Naive thymus-derived CD4-positive, alpha-beta T cell (primary cell): ENCODE measurements at regions not wholly inside any gene's neighbourhood (a gene's known extent, or its start where the extent isn't known, plus 50 kb on each side); places are given as distances from the start of the nearest gene placed in this dataset.

ENCODE experiments used
- ATAC-seq: fragments of 150-1000 bp; cut with Tn5 transposase; 2 replicates; pipeline ENCODE4 v1.10.0; 2021; ENCODE audit warnings: mild to moderate bottlenecking, moderate library complexity
- CTCF ChIA-PET: fragments of 350-600 bp; sonication (Branson Sonifier 250); formaldehyde crosslinking; loops from one replicate; lab custom pipeline; 2021; ENCODE audit warnings: antibody characterized with exemption; lab: Charles Lee
- POLR2A ChIA-PET: fragments of 350-600 bp; sonication (Branson Sonifier 250); formaldehyde crosslinking; loops from one replicate; lab custom pipeline; 2021; ENCODE audit warnings: antibody characterized with exemption, inconsistent platforms; lab: Charles Lee
- DNase-seq, 9 donors: peaks; one replicate each; pipeline versions ENCODE4 v3.0.0 to v3.0.0-alpha.2; 2020 to 2022; ENCODE audit warnings: mixed read lengths in 1 of 9
- H3K27ac ChIP-seq: one replicate; pipeline ENCODE4 v1.7.0; 2013; ENCODE audit warnings: mild to moderate bottlenecking, low read depth, low read length, moderate library complexity
- H3K27me3 ChIP-seq, 2 donors: one replicate each; pipeline ENCODE4 v1.7.0; 2013; ENCODE audit warnings: low read length in 2 of 2, mild to moderate bottlenecking in 2 of 2, moderate library complexity in 2 of 2; ENCODE audit not compliant: control insufficient read depth in 2 of 2, insufficient read depth in 2 of 2
- H3K36me3 ChIP-seq, 3 experiments: 1 replicate in 2 of 3; 2 replicates in 1 of 3; pipeline ENCODE4 v1.7.0; 2013; ENCODE audit warnings: low read length in 3 of 3, mild to moderate bottlenecking in 3 of 3, moderate library complexity in 1 of 3; ENCODE audit not compliant: insufficient read depth in 3 of 3, control insufficient read depth in 2 of 3
- H3K4me1 ChIP-seq, 2 donors: one replicate each; pipeline ENCODE4 v1.7.0; 2013; ENCODE audit warnings: low read length in 2 of 2, mild to moderate bottlenecking in 2 of 2, moderate library complexity in 1 of 2; ENCODE audit not compliant: control insufficient read depth in 2 of 2, insufficient read depth in 2 of 2
- H3K4me3 ChIP-seq: 2 replicates; pipeline ENCODE4 v1.7.0; 2013; ENCODE audit warnings: mild to moderate bottlenecking, low read length
- H3K9me3 ChIP-seq, 3 experiments: 1 replicate in 2 of 3; 2 replicates in 1 of 3; pipeline ENCODE4 v1.7.0; 2013; ENCODE audit warnings: low read length in 3 of 3; ENCODE audit not compliant: control insufficient read depth in 2 of 3
- H3K27ac Mint-ChIP-seq, 9 donors: one replicate each; pipeline ENCODE4 v1.8.0; 2020 to 2022; ENCODE audit warnings: mixed read lengths in 9 of 9, mild to moderate bottlenecking in 8 of 9, moderate library complexity in 5 of 9, inconsistent platforms in 2 of 9
- H3K27me3 Mint-ChIP-seq, 5 donors: one replicate each; pipeline ENCODE4 v1.8.0; 2021 to 2022; ENCODE audit warnings: mixed read lengths in 5 of 5, mild to moderate bottlenecking in 1 of 5
- H3K36me3 Mint-ChIP-seq, 5 donors: one replicate each; pipeline ENCODE4 v1.8.0; 2020 to 2022; ENCODE audit warnings: mixed read lengths in 5 of 5, mild to moderate bottlenecking in 3 of 5, inconsistent platforms in 1 of 5
- H3K4me1 Mint-ChIP-seq, 7 donors: one replicate each; pipeline ENCODE4 v1.8.0; 2020 to 2022; ENCODE audit warnings: mixed read lengths in 7 of 7, mild to moderate bottlenecking in 3 of 7, inconsistent platforms in 1 of 7
- H3K4me3 Mint-ChIP-seq, 10 donors: one replicate each; pipeline ENCODE4 v1.8.0; 2020 to 2022; ENCODE audit warnings: mild to moderate bottlenecking in 10 of 10, mixed read lengths in 10 of 10, moderate library complexity in 6 of 10, inconsistent platforms in 2 of 10
- H3K9me3 Mint-ChIP-seq, 11 donors: one replicate each; pipeline ENCODE4 v1.8.0; 2020 to 2022; ENCODE audit warnings: mixed read lengths in 11 of 11, mild to moderate bottlenecking in 4 of 11, inconsistent platforms in 1 of 11, moderate library complexity in 1 of 11
- intact Hi-C, 2 donors: fragments of 100-400 bp; cut with micrococcal nuclease; formaldehyde crosslinking; loops; one replicate each; pipeline ENCODE4 v1.15.1; 2023

DNA sequence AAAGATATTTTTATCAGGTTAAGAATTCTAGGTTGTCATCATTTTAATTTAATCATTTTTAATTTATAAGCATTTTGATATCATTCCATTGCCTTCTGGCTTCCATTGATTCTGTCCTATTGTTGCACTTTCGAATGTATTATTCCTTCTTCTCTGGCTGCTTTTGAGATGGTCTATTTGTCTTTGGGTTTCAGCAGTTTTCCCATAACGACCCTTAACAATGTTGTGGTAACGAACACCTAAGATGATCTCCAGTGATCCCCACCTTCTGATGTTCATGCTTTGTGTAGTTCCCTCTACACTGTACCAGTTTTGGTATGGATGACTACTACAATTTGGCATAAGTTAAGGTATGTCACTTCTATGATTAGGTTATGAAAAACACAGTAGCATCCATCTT is 59.9 kb downstream of the MINAR1 start:
- Mint-ChIP-seq H3K9me3 (peaks cover 0 to 12% (median 2%) of the 10 kb centered on the region in 11 donors), H3K27ac (no peak overlapping the region), H3K4me1 (no peaks in the 10 kb centered on the region), H3K4me3 (no peak overlapping the region), H3K36me3 (peaks cover 0 to 5% (median 0%) of the 10 kb centered on the region in 5 donors), H3K27me3 (peaks cover 3 to 33% (median 27%) of the 10 kb centered on the region in 5 donors)
- intact Hi-C loops: no loop called here
- CTCF ChIA-PET: no interaction called here
- Histone ChIP-seq H3K27me3 (no peaks in the 10 kb centered on the region), H3K27ac (no peak overlapping the region), H3K4me3 (no peak overlapping the region), H3K36me3 (no peaks in the 10 kb centered on the region), H3K4me1 (no peaks in the 10 kb centered on the region), H3K9me3 (no peaks in the 10 kb centered on the region)
- POLR2A ChIA-PET: no interaction called here
- no peak for DNase-seq
- ATAC-seq: no peak

DNA sequence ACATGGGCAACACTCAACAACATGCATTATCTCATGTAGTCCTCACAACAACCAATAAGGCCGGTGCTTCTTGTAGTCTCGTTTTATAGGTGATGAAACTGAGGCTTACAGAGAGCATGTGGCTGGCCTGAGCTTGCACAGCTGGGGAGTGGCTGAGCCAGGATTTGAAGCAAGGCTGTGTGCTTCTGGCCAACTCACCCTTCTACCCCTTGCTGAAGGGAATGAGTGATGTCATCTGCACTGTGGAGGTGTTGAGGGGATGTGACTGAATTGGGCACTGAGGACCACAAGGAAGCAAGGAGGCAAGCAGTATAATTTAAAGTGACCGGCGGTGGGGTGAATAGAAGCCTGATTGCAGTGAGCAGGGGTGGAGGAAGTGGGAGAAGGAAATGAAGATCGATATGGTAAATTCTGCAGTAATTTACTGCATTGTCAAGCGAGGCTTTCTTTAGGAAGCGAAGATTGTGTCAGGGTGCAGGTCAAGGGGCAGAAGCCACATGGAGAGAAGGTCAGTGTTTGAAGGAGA is 62.3 kb downstream of the MINAR1 start:
- Mint-ChIP-seq H3K9me3 (peaks cover 0 to 11% (median 2%) of the 10 kb centered on the region in 11 donors), H3K27ac (no peak overlapping the region), H3K27me3 (peaks cover 7 to 39% (median 32%) of the 10 kb centered on the region in 5 donors), H3K4me1 (no peaks in the 10 kb centered on the region), H3K36me3 (peaks cover 0 to 5% (median 0%) of the 10 kb centered on the region in 5 donors), H3K4me3 (no peak overlapping the region)
- DNase-seq: no peak
- Histone ChIP-seq H3K4me3 (no peak overlapping the region), H3K27me3 (no peaks in the 10 kb centered on the region), H3K9me3 (no peaks in the 10 kb centered on the region), H3K4me1 (no peaks in the 10 kb centered on the region), H3K27ac (no peak overlapping the region), H3K36me3 (no peaks in the 10 kb centered on the region)
- ChIA-PET CTCF (no interaction called here), POLR2A (no interaction called here)
- ATAC-seq: no peak
- intact Hi-C loops: no loop called here

DNA sequence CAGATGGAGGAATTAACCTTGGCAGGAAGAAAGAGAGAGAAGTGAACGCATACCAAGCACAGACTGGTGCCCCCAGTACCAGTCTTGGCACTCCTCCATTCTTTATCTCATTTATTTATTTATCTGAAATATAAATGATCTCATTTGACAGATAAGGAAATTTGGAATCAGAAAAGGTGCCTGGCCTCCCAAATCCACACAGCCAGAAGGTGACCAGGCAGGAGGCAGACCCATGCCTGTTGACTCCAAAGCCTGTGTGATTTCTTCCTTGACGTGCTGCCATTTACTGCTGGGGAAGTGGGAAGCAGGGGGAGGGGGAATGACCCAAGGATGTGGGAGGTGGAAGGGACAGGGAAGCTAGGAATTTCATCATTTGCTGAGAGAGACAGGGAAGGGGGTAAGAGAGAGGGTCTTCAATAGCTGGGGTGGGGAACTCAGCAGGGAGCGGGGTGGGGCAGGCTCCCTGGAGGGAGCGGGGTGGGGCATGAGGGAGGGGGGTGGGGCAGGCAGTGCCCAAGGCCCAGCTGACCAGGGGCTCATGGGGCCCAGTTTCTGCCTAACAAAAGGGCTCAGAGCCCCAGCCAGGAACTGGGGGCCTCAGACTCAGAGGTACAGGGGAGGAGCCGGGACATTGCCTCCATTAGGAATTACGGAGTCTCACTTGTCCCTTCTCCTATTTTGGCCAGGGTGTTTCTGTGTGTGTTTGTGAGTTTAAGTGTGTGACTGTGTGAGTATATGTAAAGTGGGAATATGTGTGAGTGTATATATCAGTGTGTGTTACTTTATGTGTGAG is 63.0 kb downstream of the MINAR1 start:
- no peak overlapping the region for H3K27ac Mint-ChIP-seq
- no peaks in the 10 kb centered on the region for H3K9me3 ChIP-seq
- no peaks in the 10 kb centered on the region for H3K36me3 ChIP-seq
- DNase-seq: no peak
- H3K4me3 Mint-ChIP-seq: no peak overlapping the region
- no peak overlapping the region for H3K4me3 ChIP-seq
- H3K27me3 Mint-ChIP-seq: peaks cover 7 to 41% (median 32%) of the 10 kb centered on the region in 5 donors
- H3K9me3 Mint-ChIP-seq: peaks cover 0 to 11% (median 2%) of the 10 kb centered on the region in 11 donors
- H3K36me3 Mint-ChIP-seq: peaks cover 0 to 5% (median 0%) of the 10 kb centered on the region in 5 donors
- H3K4me1 Mint-ChIP-seq: no peaks in the 10 kb centered on the region
- ChIA-PET POLR2A (no interaction called here), CTCF (no interaction called here)
- H3K27ac ChIP-seq: no peak overlapping the region
- H3K27me3 ChIP-seq: no peaks in the 10 kb centered on the region
- intact Hi-C loops: no loop called here
- no peak for ATAC-seq
- no peaks in the 10 kb centered on the region for H3K4me1 ChIP-seq

DNA sequence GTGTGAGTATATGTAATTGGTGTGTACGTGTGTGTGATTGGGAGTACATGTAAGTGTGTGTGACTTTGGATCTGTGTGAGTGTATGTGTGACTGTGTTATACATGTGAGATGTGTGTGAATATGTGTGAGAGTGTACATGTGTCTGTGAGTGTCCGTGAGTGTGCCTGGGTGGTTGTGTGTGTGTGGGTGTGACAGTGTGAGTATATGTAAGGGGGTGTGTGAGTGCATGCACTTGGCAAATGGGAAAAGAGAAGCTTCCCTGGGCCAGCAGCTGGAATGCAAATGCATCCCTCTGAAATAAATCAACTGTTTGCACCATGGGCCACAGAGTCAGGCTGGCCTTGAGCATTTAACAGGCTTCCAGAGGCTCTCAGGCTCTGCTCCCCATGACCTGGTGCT is 63.6 kb downstream of the MINAR1 start:
- DNase-seq: no peak
- intact Hi-C loops: no loop called here

DNA sequence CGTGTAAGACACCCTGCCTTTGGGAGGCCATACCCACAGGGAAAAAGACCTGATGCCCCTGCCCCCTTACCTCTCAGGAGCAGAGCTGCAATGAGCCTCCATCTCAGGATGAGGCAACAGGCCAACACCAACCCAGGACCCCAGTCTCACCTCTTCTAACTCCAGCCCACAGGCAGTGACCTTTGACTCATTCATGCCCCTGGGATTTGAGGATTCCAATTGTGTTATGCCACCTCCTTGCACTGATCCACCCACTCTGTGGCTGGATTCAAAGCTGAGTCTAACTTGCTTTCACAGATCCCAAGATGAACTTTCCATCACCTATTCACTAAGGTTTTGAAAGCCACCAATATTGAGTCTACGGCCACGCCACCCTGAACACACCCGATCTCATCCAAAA is 64.7 kb downstream of the MINAR1 start:
- Histone ChIP-seq H3K27me3 (no peaks in the 10 kb centered on the region), H3K4me1 (no peaks in the 10 kb centered on the region), H3K36me3 (no peaks in the 10 kb centered on the region), H3K4me3 (no peak overlapping the region), H3K9me3 (no peaks in the 10 kb centered on the region), H3K27ac (no peak overlapping the region)
- Mint-ChIP-seq H3K4me3 (no peak overlapping the region), H3K9me3 (peaks cover 0 to 7% (median 2%) of the 10 kb centered on the region in 11 donors), H3K27me3 (peaks cover 7 to 37% (median 30%) of the 10 kb centered on the region in 5 donors), H3K27ac (no peak overlapping the region), H3K36me3 (peaks cover 0 to 5% (median 0%) of the 10 kb centered on the region in 5 donors), H3K4me1 (no peaks in the 10 kb centered on the region)
- intact Hi-C loops: no loop called here
- DNase-seq (no peak), ATAC-seq (no peak)
- ChIA-PET CTCF (no interaction called here), POLR2A (no interaction called here)

More for the DNA sequence above, 63.6 kb downstream of the MINAR1 start:
- no peaks in the 10 kb centered on the region for H3K4me1 Mint-ChIP-seq
- Histone ChIP-seq H3K4me1 (no peaks in the 10 kb centered on the region), H3K27me3 (no peaks in the 10 kb centered on the region), H3K9me3 (no peaks in the 10 kb centered on the region), H3K4me3 (no peak overlapping the region), H3K27ac (no peak overlapping the region), H3K36me3 (no peaks in the 10 kb centered on the region)
- no peak overlapping the region for H3K4me3 Mint-ChIP-seq
- CTCF ChIA-PET: no interaction called here
- POLR2A ChIA-PET: no interaction called here
- no peak for ATAC-seq
- peaks cover 7 to 41% (median 32%) of the 10 kb centered on the region in 5 donors for H3K27me3 Mint-ChIP-seq
- peaks cover 0 to 5% (median 0%) of the 10 kb centered on the region in 5 donors for H3K36me3 Mint-ChIP-seq
- H3K9me3 Mint-ChIP-seq: peaks cover 0 to 11% (median 2%) of the 10 kb centered on the region in 11 donors
- no peak overlapping the region for H3K27ac Mint-ChIP-seq

DNA sequence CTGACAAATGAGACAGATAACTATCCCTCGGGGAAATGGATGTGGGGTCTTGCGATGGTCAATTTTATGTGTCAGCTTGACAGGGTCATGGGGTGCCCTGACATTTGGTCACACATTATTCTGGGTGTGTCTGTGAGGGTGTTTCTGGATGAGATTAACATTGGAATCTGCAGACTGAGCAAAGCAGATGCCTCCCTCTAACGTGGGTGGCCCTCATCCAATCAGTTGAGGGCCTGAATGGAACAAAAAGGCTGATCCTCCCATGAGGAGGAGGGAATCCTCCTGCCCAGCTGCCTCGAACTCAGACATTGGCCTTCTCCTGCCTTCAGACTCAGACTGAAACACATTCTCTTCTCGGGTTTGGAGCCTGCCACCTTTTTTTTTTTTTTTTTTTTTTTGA is 69.0 kb downstream of the MINAR1 start:
- ATAC-seq: no peak
- POLR2A ChIA-PET: no interaction called here

DNA sequence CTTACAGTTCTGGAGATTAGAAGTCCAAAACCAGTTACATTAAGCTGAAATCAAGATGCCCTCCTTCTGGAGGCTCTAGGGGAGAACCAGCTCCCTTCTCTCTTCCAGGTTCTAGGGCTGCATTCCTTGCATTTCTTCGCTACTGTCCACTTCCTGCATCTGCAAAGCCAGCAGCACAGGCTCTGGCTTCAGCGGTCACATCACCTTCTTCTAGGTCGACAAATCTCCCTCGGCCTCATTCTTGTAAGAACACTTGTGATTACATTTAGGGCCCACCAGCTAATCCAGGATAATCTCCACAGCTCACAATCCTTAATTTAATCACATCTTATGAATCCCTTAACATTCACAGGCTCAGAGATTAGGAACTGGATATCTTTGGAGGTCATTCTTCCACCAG is 73.8 kb downstream of the MINAR1 start:
- CTCF ChIA-PET: no interaction called here
- H3K4me1 ChIP-seq: no peaks in the 10 kb centered on the region
- H3K9me3 ChIP-seq: no peaks in the 10 kb centered on the region
- H3K27me3 Mint-ChIP-seq: peaks cover 0 to 7% (median 0%) of the 10 kb centered on the region in 5 donors
- H3K27me3 ChIP-seq: no peaks in the 10 kb centered on the region
- H3K4me3 ChIP-seq: no peak overlapping the region
- intact Hi-C loops: no loop called here
- no peaks in the 10 kb centered on the region for H3K9me3 Mint-ChIP-seq
- no peak overlapping the region for H3K27ac ChIP-seq
- DNase-seq (no peak), ATAC-seq (no peak)
- no peak overlapping the region for H3K27ac Mint-ChIP-seq
- no peaks in the 10 kb centered on the region for H3K4me1 Mint-ChIP-seq
- H3K36me3 Mint-ChIP-seq: no peaks in the 10 kb centered on the region
- POLR2A ChIA-PET: no interaction called here
- H3K36me3 ChIP-seq: no peaks in the 10 kb centered on the region
- H3K4me3 Mint-ChIP-seq: no peak overlapping the region

More for the DNA sequence above, 69.0 kb downstream of the MINAR1 start:
- CTCF ChIA-PET: no interaction called here
- no peak overlapping the region for H3K27ac ChIP-seq
- Mint-ChIP-seq H3K4me3 (no peak overlapping the region), H3K27me3 (peaks cover 0 to 20% (median 7%) of the 10 kb centered on the region in 5 donors), H3K36me3 (no peaks in the 10 kb centered on the region), H3K4me1 (no peaks in the 10 kb centered on the region), H3K9me3 (no peaks in the 10 kb centered on the region), H3K27ac (no peak overlapping the region)
- DNase-seq: no peak
- intact Hi-C loops: no loop called here
- no peaks in the 10 kb centered on the region for H3K9me3 ChIP-seq
- no peaks in the 10 kb centered on the region for H3K36me3 ChIP-seq
- no peaks in the 10 kb centered on the region for H3K27me3 ChIP-seq
- no peaks in the 10 kb centered on the region for H3K4me1 ChIP-seq
- H3K4me3 ChIP-seq: no peak overlapping the region
